Neural cell (in vitro differentiated cells): ENCODE measurements at regions not wholly inside any gene's neighbourhood (a gene's known extent, or its start where the extent isn't known, plus 50 kb on each side); places are given as distances from the start of the nearest gene placed in this dataset.

ENCODE experiments used
- H2AFZ ChIP-seq: fragments of 200-600, 300-800 bp; sonication (generic), shearing (Covaris generic); 2 replicates; pipeline ENCODE4 v1.6.0; 2014; ENCODE audit warnings: low read depth, mild to moderate bottlenecking, antibody characterized with exemption, low read length, moderate library complexity
- H3F3A ChIP-seq: fragments of 200-600 bp; shearing (Covaris generic); 2 replicates; pipeline ENCODE4 v1.6.1; 2016; ENCODE audit warnings: mild to moderate bottlenecking, moderate library complexity, mixed read lengths, antibody characterized with exemption, low read length; ENCODE audit not compliant: insufficient read depth, poor library complexity, severe bottlenecking
- H3K27ac ChIP-seq: fragments of 200-600, 300-800 bp; sonication (generic), shearing (Covaris generic); 2 replicates; pipeline ENCODE4 v1.5.1; 2014; ENCODE audit warnings: mild to moderate bottlenecking, low read length, moderate library complexity
- H3K27me3 ChIP-seq: fragments of 300-800, 200-600 bp; sonication (generic), shearing (Covaris generic); 2 replicates; pipeline ENCODE4 v1.6.0; 2014; ENCODE audit warnings: mild to moderate bottlenecking, low read depth, low read length, moderate library complexity; ENCODE audit not compliant: insufficient read depth
- H3K36me3 ChIP-seq: fragments of 300-800, 200-600 bp; sonication (generic), shearing (Covaris generic); 2 replicates; pipeline ENCODE4 v1.5.1; 2014; ENCODE audit warnings: mild to moderate bottlenecking, antibody characterized with exemption, low read length, moderate library complexity; ENCODE audit not compliant: insufficient read depth
- H3K4me2 ChIP-seq: fragments of 300-800, 200-600 bp; sonication (generic), shearing (Covaris generic); 2 replicates; pipeline ENCODE4 v1.6.0; 2014; ENCODE audit warnings: mild to moderate bottlenecking, low read length
- H3K4me3 ChIP-seq: fragments of 300-800, 200-600 bp; sonication (generic), shearing (Covaris generic); 2 replicates; pipeline ENCODE4 v1.5.1; 2014; ENCODE audit warnings: mild to moderate bottlenecking, low read length, moderate library complexity
- H3K79me2 ChIP-seq: fragments of 200-600 bp; shearing (Covaris generic); replicated peaks from 2 replicates; pipeline ENCODE4 v1.6.0; 2014; ENCODE audit warnings: mild to moderate bottlenecking, low read length, moderate library complexity; ENCODE audit not compliant: insufficient read depth
- H3K9ac ChIP-seq: fragments of 300-800, 200-600 bp; sonication (generic), shearing (Covaris generic); 2 replicates; pipeline ENCODE4 v1.6.1; 2016; ENCODE audit warnings: mild to moderate bottlenecking, low read length, mixed read lengths
- H3K9me2 ChIP-seq: fragments of 200-600 bp; shearing (Covaris generic); 2 replicates; pipeline ENCODE4 v1.6.1; 2016; ENCODE audit warnings: mild to moderate bottlenecking, low read length, mixed read lengths; ENCODE audit not compliant: insufficient read depth
- H3K9me3 ChIP-seq: fragments of 200-600, 300-800 bp; sonication (generic), shearing (Covaris generic); 2 replicates; pipeline ENCODE4 v1.6.1; 2016; ENCODE audit warnings: mild to moderate bottlenecking, mixed run types, low read length, moderate library complexity, mixed read lengths
- H4K20me1 ChIP-seq: fragments of 200-600 bp; shearing (Covaris generic); 2 replicates; pipeline ENCODE4 v1.6.1; 2016; ENCODE audit warnings: mild to moderate bottlenecking, mixed run types; ENCODE audit not compliant: insufficient read depth
- EP300 ChIP-seq: fragments of 450-650 bp; conservative IDR thresholded peaks from 2 replicates; pipeline ENCODE4 v1.6.1; 2014; ENCODE audit warnings: antibody characterized with exemption, mild to moderate bottlenecking, moderate library complexity; ENCODE audit not compliant: poor library complexity, severe bottlenecking
- EZH2 ChIP-seq: fragments of 200-600, 300-800 bp; shearing (Covaris generic), sonication (generic); IDR thresholded peaks from 2 replicates; pipeline ENCODE4 v1.6.1; 2014; ENCODE audit warnings: antibody characterized with exemption, low read length, borderline replicate concordance, mild to moderate bottlenecking; ENCODE audit not compliant: insufficient read depth, poor library complexity, severe bottlenecking
- MXI1 ChIP-seq: fragments of 450-650 bp; conservative IDR thresholded peaks from 2 replicates; pipeline ENCODE4 v1.6.1; 2014; ENCODE audit warnings: antibody characterized with exemption, mild to moderate bottlenecking; ENCODE audit not compliant: poor library complexity, severe bottlenecking
- POLR2AphosphoS5 ChIP-seq: IDR thresholded peaks from 2 replicates; pipeline ENCODE4 v1.6.1; 2012
- RAD21 ChIP-seq: fragments of 450-650 bp; conservative IDR thresholded peaks from 2 replicates; pipeline ENCODE4 v1.6.1; 2014; ENCODE audit warnings: antibody characterized with exemption, mild to moderate bottlenecking, moderate library complexity
- SMC3 ChIP-seq: fragments of 450-650 bp; conservative IDR thresholded peaks from 2 replicates; pipeline ENCODE4 v1.6.1; 2014; ENCODE audit warnings: antibody characterized with exemption, mild to moderate bottlenecking, moderate library complexity; ENCODE audit not compliant: poor library complexity
- TAF1 ChIP-seq: IDR thresholded peaks from 2 replicates; pipeline ENCODE4 v1.6.1; 2012; ENCODE audit warnings: low read depth
- TF ChIP-seq, protein P1 (sequence below): IDR thresholded peaks from 2 replicates; pipeline ENCODE4 v1.6.1; 2012; ENCODE audit warnings: borderline replicate concordance
- TF ChIP-seq, protein P2 (sequence below): fragments of 450-650 bp; IDR thresholded peaks from 2 replicates; pipeline ENCODE4 v1.5.1; 2014; ENCODE audit warnings: antibody characterized with exemption, mild to moderate bottlenecking, moderate library complexity; ENCODE audit not compliant: poor library complexity, severe bottlenecking

DNA sequence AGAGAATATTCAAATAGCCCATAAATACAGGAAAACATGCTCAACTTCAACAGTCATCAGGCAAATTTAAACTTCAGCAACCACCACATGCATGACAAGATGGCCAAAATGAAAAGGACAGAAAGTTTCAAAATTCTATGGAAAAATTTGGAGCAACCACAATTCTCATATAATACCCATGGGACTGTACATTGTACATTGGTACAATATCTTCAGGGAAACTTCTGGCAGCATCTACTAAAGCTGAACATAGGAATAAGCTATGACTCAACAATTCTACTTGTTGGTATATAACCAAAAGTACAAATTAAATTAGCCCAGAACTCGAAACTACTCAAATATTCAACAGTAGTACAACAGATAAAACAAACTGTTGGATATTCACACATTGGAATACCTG lies 847.6 kb downstream of the TBL1XR1 start:
- no peaks in the 10 kb centered on the region for H3K79me2 ChIP-seq
- H3K4me2 ChIP-seq: no peak overlapping the region
- H4K20me1 ChIP-seq: no peaks in the 10 kb centered on the region
- no peak overlapping the region for H3K9ac ChIP-seq
- no peaks in the 10 kb centered on the region for H3K9me3 ChIP-seq
- no peaks in the 10 kb centered on the region for H3K36me3 ChIP-seq
- no peak overlapping the region for H3K27ac ChIP-seq
- no peaks in the 10 kb centered on the region for H3K9me2 ChIP-seq
- no peak for TF ChIP-seq EP300
- no peak for TF ChIP-seq POLR2AphosphoS5
- no peak for TF ChIP-seq RAD21
- no peak for TF ChIP-seq TAF1
- TF ChIP-seq EZH2: no peak
- H3K4me3 ChIP-seq: no peak overlapping the region
- no peaks in the 10 kb centered on the region for H3F3A ChIP-seq
- no peak overlapping the region for H2AFZ ChIP-seq
- no peaks in the 10 kb centered on the region for H3K27me3 ChIP-seq

DNA sequence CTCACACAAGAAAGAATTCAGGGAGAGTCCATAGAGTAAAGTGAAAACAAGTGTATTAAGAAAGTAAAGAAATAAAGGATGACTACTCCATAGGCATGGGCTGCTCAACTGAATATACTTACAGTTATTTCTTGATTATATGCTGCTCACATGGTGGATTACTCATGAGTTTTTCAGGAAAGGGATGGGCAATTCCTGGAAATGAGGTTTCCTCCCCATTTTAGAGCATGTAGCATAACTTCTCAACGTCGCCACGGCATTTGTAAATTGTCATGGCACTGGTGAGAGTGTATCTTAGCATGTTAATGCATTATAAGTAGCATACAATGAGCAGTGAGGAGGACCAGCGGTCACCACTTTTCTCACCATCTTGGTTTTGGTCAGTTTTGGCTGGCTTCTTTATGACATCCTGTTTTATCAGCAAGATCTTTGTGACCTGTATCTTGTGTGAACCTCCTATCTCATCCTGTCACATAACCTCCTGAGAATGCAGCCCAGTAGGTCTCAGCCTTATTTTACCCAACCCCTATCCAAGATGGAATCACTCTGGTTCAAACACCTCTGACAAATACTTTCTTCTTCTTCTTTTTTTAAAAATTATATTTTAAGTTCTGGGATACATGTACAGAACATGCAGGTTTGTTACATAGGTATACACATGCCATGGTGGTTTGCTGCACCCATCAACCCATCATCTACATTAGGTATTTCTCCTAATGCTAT lies 849.7 kb downstream of the TBL1XR1 start:
- Histone ChIP-seq H3K27me3 (no peaks in the 10 kb centered on the region), H3K27ac (no peak overlapping the region), H3K4me2 (no peak overlapping the region), H3F3A (no peaks in the 10 kb centered on the region), H3K9me2 (no peaks in the 10 kb centered on the region), H3K79me2 (no peaks in the 10 kb centered on the region), H3K4me3 (no peak overlapping the region), H3K9me3 (no peaks in the 10 kb centered on the region), H2AFZ (no peak overlapping the region), H3K36me3 (no peaks in the 10 kb centered on the region), H4K20me1 (no peaks in the 10 kb centered on the region), H3K9ac (no peak overlapping the region)
- TF ChIP-seq POLR2AphosphoS5 (no peak), TAF1 (no peak)
- TF ChIP-seq, protein P1, sequence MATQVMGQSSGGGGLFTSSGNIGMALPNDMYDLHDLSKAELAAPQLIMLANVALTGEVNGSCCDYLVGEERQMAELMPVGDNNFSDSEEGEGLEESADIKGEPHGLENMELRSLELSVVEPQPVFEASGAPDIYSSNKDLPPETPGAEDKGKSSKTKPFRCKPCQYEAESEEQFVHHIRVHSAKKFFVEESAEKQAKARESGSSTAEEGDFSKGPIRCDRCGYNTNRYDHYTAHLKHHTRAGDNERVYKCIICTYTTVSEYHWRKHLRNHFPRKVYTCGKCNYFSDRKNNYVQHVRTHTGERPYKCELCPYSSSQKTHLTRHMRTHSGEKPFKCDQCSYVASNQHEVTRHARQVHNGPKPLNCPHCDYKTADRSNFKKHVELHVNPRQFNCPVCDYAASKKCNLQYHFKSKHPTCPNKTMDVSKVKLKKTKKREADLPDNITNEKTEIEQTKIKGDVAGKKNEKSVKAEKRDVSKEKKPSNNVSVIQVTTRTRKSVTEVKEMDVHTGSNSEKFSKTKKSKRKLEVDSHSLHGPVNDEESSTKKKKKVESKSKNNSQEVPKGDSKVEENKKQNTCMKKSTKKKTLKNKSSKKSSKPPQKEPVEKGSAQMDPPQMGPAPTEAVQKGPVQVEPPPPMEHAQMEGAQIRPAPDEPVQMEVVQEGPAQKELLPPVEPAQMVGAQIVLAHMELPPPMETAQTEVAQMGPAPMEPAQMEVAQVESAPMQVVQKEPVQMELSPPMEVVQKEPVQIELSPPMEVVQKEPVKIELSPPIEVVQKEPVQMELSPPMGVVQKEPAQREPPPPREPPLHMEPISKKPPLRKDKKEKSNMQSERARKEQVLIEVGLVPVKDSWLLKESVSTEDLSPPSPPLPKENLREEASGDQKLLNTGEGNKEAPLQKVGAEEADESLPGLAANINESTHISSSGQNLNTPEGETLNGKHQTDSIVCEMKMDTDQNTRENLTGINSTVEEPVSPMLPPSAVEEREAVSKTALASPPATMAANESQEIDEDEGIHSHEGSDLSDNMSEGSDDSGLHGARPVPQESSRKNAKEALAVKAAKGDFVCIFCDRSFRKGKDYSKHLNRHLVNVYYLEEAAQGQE: no peak

DNA sequence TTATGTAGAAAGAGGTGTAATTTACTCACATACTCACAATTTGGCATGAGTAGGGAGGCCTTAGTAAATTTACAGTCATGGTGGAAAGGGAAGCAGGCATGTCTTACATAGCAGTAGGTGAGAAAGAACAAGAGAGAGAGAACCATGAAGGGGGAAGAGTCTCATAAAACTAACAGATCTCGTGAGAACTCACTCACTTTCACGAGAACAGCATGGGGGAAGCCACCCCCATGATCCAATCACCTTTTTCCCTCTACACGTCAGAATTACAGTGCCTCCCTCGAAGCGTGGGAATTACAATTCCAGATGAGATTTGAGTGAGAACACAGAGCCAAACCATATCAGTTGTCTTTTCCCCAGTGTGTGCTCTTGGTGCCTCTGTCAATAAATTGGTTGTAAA lies 855.3 kb downstream of the TBL1XR1 start:
- Histone ChIP-seq H2AFZ (no peak overlapping the region), H3K9ac (no peak overlapping the region), H3K36me3 (no peaks in the 10 kb centered on the region), H3K4me3 (no peak overlapping the region), H3K9me3 (no peaks in the 10 kb centered on the region), H4K20me1 (no peaks in the 10 kb centered on the region), H3F3A (no peaks in the 10 kb centered on the region), H3K27me3 (no peaks in the 10 kb centered on the region), H3K9me2 (no peaks in the 10 kb centered on the region), H3K4me2 (no peak overlapping the region), H3K27ac (no peak overlapping the region), H3K79me2 (no peaks in the 10 kb centered on the region)
- TF ChIP-seq EP300 (no peak), POLR2AphosphoS5 (no peak), SMC3 (no peak), RAD21 (no peak), EZH2 (no peak), TAF1 (no peak), MXI1 (no peak)
- TF ChIP-seq, protein P2, sequence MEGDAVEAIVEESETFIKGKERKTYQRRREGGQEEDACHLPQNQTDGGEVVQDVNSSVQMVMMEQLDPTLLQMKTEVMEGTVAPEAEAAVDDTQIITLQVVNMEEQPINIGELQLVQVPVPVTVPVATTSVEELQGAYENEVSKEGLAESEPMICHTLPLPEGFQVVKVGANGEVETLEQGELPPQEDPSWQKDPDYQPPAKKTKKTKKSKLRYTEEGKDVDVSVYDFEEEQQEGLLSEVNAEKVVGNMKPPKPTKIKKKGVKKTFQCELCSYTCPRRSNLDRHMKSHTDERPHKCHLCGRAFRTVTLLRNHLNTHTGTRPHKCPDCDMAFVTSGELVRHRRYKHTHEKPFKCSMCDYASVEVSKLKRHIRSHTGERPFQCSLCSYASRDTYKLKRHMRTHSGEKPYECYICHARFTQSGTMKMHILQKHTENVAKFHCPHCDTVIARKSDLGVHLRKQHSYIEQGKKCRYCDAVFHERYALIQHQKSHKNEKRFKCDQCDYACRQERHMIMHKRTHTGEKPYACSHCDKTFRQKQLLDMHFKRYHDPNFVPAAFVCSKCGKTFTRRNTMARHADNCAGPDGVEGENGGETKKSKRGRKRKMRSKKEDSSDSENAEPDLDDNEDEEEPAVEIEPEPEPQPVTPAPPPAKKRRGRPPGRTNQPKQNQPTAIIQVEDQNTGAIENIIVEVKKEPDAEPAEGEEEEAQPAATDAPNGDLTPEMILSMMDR: no peak
- TF ChIP-seq, protein P1: no peak
